GM21515 (cell line): ENCODE measurements at regions not wholly inside any gene's neighbourhood (a gene's known extent, or its start where the extent isn't known, plus 50 kb on each side); places are given as distances from the start of the nearest gene placed in this dataset.

Source experiments
- ATAC-seq: cut with Tn5 transposase; IDR thresholded peaks from one replicate; pipeline ENCODE4 v1.9.1; 2021; ENCODE audit not compliant: unreplicated experiment

- ATAC-seq, result no peak
Observed at GRCh38 chr15:70314688-70315087, 217.0 kb upstream of the TLE3 start.

DNA sequence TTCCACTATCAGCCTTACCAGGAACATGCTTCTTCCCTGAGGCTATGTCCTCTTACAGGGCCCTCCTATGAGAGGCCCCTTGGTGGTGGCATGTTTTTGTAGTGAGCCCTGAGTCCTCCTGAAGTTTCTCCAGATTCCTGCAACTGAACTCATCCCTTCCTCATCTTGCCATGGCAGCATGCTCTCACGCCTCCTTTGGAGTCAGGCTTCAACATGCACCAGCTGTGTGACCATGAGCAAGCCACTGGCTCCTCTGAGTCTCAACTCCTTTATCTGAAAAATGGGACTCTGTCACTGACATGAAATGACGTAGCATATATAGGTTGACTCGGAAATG lies 216.3 kb upstream of the TLE3 start:
- ATAC-seq, result no peak

- ATAC-seq, result no peak
Observed at GRCh38 chr15:70313099-70314017, 215.6 kb upstream of the TLE3 start.

DNA sequence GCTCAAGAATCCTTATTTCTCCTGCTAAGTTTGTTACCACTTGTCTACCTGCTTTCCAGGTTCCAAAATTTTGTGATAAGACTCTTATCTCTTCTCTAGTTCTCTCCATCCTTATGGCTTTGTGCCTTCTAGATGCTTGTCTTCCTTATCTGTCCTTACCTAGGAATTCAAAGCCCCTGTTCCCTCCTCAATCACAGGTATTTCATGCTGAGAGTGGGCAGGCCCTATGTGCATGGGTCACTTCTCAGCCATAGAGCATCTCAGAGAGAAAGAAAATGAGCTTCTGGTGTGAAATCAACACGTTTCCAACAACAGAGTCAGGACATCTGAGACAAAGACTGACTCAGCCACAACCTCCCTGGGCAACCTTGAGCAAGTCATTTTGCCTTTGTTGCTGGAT lies 214.1 kb upstream of the TLE3 start:
- no peak for ATAC-seq

DNA sequence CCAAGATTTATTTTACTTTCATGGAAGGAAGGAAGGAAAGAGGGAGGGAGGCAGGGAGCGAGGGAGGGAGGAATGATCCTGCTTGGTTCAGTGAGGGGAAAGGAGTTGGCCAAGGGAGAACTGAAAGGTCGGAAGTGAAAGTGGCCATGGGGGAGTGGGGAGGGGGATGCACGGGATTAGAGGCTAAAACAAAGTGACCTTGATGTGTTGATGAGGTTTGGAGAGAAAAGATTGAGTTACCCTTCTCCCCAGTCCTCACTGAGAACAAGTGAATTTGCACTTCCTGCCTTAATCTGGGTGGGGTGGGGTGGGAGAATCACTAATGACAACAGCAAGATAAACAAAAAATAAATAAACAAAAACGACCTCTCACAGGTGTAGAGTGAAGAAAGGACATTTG lies 212.0 kb upstream of the TLE3 start:
- no peak for ATAC-seq

GRCh38 chr15:70308735-70309434 lies 211.2 kb upstream of the TLE3 start:
- ATAC-seq, result no peak

- ATAC-seq, result peak; percentile 70
Observed at GRCh38 chr15:70308011-70308734, 210.5 kb upstream of the TLE3 start.

- ATAC-seq, result no peak
Observed at GRCh38 chr15:70306582-70306981, 208.9 kb upstream of the TLE3 start.

GRCh38 chr15:70306081-70306480 lies 208.4 kb upstream of the TLE3 start:
- ATAC-seq, result no peak

DNA sequence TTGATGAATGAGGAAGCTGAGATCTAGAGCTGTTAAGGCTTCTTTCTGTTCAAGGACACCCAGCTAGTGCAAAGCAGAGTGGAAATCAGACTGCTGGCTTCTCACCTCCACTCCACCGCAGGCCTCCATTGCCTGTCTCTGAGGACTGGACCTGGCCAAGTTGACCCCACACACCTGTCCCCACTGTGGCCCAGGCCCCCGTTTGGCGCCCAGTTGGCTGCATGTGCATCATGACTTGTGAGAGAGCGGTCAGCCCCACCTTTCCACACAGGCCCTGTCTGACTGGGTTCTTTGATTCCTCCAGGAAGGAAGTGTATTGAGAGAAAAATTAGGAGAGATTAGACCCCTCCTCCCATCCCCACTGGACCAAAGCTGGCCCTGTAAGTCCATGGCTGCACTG lies 206.3 kb upstream of the TLE3 start:
- ATAC-seq, result no peak

DNA sequence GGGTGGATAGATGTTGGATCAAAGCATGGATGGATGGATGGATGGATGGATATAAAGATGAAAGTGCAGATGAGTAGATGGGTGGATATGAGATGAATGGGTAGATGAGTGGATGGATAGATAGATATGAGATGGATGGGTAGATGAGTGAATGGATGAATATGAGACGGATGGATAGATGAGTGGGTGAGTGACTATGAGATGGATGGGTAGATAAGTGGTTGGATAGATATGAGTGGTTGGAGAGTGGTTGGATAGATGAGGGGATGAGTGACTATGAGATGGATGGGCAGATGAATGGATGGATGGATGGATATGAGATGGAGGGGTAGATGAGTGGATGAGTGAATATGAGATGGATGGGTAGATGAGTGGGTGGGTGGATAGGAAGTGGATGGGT lies 204.6 kb upstream of the TLE3 start:
- no peak for ATAC-seq

DNA sequence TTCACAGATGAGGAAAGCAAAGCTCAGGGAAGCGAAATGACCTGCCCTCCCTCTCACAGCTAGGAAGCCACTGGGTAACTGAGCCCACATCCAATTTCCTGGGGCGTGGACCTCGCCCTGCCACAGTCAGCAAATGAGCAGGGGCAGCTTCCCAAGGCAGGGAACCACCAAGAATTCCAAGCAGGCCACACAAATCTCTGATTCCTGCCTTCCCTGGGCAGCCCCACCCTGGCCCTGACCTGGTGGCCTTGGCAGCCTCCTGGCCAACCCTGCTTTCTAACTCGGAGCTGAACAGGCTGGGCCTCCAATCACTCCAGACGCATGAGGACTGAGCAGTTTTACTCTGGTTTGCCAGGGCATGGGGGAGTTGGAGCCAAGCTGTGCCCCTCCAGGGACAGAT lies 203.7 kb upstream of the TLE3 start:
- no peak for ATAC-seq

GRCh38 chr15:70299931-70300869 lies 202.5 kb upstream of the TLE3 start:
- ATAC-seq, result peak; percentile 99

DNA sequence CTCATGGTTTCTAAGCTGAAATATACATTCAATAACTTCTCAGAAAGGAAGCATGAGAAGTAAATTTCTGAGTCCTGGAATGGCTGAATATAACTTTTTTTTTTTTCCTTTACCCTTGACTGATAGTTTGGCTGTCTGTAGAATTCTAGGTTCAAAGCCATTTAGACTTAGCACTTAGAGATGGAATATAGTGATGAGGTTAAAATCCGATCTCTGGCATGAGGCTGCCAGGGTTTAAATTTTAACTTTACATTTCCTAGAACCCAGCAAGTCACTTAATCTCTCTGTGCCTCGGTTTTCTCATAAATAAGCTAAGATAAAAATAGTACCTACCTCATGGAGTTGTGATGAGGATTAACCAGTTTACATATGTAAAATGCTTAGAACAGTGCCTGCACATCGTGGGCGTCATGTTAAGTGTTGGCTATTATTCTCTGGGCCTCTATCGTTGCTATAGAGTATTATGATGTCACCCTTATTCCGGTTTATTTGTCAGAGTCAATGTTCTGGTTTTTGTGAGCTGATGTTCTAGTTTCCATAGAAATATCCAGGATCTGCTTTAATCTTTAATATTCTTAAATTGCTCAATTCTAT lies 199.8 kb upstream of the TLE3 start:
- no peak for ATAC-seq

DNA sequence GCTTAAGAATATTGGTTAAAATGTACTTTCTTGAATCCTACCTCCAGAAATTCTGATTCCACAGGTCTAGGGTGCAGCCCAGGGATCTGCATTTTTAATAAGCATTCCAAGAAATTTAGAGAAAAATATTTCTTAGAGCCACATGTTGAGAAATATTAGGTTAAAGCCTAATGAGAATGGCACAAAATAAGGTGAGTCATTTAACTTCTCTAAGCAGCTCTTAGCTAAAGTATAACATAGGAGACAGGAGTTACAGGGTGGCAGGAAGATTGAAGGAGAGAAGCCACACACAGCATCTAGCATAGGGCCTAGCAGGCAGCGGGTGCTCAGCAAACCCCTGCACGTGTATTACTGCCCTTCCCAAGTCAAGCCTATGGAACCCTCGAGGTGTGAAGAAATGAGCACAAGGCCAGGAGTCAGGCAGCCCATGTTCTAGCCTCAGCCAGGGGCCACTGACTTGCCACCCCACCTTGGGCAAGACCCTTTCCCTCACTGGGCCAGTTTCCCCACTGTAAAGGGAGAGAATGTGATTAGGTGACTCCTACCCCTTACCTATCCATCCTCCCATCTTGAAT lies 197.1 kb upstream of the TLE3 start:
- no peak for ATAC-seq

DNA sequence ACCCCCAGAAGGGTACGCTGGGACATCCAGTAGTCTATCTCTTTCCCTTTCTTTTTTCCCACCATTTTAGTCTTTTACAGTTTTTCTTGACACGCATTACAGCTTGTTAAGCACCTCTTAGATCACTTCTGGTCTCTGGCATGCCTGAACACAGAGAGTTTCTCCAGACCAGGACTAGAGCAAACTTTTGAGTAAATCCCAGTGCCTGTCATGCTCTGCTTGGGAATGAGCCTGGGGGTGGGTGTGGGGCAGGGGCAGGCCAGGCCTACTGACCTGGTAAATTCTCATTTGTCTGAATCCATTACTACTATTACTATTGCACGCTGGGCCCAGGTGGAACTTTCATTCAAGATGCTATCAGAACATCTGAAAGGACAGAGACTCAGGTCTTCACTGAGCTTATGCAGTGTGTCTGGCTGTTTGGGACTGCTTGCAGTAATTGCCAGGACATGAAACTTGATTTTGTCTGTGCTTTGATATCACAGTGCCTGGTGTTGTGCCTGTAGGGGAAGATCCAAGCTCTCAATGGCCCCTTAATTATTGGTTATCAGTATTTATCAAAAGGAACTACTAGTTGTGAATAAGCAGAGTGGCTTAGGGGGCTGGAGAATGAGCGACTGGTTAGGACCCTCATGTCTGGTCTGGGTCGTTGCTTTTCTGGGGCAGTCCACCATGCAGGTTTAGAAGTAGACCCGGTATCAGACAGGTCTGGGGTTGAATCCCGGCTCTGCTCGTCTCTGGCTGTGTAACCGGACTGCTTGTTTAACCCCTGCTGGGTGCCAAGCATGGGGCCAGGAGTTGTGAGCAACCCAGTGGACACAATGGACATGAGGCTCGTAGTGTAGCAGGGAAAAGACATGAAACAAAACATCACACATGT lies 196.1 kb upstream of the TLE3 start:
- ATAC-seq, result no peak

GRCh38 chr15:70293138-70293537 lies 195.4 kb upstream of the TLE3 start:
- no peak for ATAC-seq

DNA sequence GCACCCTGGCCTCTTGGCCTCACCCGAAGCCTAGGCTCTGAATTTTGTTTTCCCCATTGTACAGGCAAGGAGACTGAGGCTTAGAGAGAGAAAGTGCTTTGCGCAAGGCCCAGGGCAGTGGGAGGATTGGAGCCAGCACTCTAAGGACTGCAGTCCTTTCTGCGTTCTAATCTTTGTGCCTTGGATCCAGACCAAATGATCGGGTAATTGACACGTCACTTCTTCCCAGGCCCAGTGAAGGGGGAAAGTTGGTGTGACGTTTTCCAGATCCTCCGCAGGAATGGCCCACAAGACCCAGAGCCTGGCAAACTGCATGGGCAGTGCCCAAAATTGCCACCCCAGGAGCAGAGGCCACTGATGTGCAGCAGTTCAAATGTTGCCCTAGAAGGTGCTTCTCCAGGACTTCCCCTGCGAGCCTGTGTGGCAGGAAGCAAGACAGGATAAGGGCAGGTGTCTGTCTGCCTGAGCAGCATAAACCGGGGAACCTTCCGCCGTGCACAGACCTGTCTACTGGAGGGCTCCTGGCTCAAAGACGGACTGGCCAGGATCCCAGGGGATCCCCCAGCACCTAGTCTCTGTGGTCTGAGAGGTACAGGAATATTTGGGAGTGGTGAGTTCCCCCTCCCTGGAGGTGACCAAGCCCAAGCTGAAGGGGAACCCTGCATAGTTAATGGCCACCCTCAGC lies 194.5 kb upstream of the TLE3 start:
- ATAC-seq, result no peak
